GM12874 (cell line): ENCODE measurements at regions not wholly inside any gene's neighbourhood (a gene's known extent, or its start where the extent isn't known, plus 50 kb on each side); places are given as distances from the start of the nearest gene placed in this dataset.

Experiments used
- TF ChIP-seq, protein P1 (sequence below): IDR thresholded peaks from 2 replicates; pipeline ENCODE4 v1.5.1; 2011; ENCODE audit warnings: low read depth, mild to moderate bottlenecking, control low read depth, low read length, moderate library complexity; ENCODE audit not compliant: insufficient read depth

GRCh38 chr12:100718187-100718586 is 76.4 kb upstream of the ANO4 start:
- TF ChIP-seq, protein P1, sequence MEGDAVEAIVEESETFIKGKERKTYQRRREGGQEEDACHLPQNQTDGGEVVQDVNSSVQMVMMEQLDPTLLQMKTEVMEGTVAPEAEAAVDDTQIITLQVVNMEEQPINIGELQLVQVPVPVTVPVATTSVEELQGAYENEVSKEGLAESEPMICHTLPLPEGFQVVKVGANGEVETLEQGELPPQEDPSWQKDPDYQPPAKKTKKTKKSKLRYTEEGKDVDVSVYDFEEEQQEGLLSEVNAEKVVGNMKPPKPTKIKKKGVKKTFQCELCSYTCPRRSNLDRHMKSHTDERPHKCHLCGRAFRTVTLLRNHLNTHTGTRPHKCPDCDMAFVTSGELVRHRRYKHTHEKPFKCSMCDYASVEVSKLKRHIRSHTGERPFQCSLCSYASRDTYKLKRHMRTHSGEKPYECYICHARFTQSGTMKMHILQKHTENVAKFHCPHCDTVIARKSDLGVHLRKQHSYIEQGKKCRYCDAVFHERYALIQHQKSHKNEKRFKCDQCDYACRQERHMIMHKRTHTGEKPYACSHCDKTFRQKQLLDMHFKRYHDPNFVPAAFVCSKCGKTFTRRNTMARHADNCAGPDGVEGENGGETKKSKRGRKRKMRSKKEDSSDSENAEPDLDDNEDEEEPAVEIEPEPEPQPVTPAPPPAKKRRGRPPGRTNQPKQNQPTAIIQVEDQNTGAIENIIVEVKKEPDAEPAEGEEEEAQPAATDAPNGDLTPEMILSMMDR, result no peak

DNA sequence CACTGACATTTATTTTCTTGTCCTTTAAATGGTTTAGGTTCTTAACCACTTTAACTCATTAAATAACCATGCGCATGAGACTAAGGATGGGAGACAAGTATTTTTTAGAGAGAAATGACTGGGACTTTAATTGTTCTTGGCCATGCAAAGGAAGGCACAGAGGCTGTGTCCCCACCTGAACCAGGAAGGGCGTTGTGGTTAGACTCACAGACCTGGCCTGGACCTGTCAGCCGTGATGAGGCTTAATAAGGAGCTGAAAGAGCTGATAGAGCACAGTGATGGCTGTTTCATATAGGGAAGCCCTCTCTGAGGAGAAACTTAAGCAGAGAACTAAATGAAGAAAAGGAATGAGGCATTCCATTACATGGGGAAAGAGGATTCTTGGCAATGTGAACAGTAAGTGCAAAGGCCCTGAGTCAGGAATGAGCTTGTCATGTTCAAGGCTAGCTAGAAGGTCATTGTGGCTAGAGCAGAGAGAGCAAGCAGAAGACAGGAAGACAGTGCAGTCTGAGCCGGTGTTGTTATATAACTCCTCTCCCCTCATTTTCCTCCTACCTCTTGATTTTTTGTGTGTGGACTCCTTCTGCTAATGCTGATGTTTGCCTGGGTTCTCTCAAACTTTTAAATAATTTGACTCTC is 74.4 kb upstream of the ANO4 start:
- TF ChIP-seq, protein P1, result no peak

DNA sequence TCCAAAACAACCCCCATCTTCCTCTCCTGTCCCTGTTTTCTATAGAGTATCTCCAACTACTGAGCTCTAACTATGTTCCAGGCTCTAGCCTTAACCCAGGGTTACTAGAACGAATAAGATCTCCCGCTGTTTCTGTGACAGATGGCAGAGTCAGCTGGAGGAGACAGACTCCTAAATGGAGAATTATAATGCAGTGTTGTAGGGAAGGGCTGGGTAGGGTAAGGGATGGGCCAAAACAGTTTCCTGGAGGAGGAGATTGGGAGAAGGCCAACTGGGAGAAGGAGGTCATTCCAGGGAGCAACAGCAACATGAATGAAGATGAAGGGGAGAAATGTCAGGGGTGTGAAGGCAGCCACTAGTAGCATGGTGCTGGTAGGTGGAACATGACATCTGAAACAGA is 73.4 kb upstream of the ANO4 start:
- TF ChIP-seq, protein P1, result no peak

- TF ChIP-seq, protein P1, result no peak
Measured at GRCh38 chr12:100724071-100724470, 70.5 kb upstream of the ANO4 start.

DNA sequence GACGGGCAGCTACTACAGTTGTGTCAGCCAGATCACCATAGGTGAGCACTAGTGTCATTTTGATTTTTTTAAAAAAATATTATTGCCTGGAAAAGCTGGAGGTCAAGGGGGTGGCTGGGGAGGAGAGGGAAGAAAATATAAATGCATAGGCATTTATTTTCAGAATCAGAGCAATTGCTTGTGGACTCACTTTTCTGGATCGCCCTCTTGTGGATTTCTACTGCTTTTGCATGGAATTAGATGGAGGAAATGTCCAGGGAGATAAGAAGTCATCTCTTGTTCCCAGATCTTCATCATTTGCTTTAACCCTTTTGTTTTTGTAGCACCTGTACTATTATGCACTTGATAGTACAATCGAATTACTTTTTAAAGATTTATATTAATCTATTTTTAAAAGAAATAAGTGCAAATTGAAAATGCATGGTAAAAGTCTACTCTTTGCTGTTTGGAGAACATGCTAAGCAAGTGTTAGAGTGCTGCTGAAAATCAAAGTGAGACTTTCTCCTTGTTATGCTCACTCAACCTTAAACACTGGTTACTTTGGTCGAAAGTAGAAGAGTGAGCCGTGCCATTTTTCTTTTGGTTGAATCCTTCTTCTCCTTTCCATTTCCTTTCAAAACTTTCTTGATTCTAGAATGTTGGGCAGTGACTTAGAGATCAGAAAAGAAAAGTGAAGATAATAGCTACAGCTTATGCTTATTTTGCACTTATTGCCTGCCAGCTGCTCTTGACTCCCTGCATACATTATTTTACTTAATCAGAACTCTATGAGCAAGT is 60.6 kb upstream of the ANO4 start:
- TF ChIP-seq, protein P1, result no peak

DNA sequence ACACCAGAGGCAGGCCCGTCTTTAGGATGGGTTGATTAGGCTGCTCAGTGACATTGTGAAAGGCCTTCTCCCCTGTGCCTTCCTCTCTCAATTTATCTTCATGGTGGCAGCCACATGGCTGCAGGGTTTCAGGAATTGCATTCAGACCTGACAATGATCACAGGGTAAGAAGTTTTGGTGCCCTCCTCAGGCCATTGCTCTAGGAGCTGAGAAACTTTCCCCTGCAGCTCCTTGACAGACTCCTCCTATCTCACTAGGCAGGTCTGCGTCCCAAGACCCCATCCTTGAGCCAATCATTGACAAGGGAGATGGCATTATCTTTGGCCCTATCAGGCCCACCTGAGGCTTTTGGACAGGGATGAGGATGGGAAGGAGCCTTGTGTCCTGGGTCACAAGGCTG is 57.4 kb upstream of the ANO4 start:
- TF ChIP-seq, protein P1, result no peak

- TF ChIP-seq, protein P1, result no peak
Measured at GRCh38 chr12:100738086-100738485, 56.5 kb upstream of the ANO4 start.
